Fibroblast of lung (primary cell): ENCODE measurements at regions not wholly inside any gene's neighbourhood (a gene's known extent, or its start where the extent isn't known, plus 50 kb on each side); places are given as distances from the start of the nearest gene placed in this dataset.

Source experiments
- DNase-seq, 2 donors: peaks; one replicate each; pipeline versions ENCODE4 v3.0.0 to v3.0.0-alpha.2; 2010; ENCODE audit warnings: low read depth in 2 of 2
- H2AFZ ChIP-seq: 2 replicates; pipeline ENCODE4 v1.5.1; 2012; ENCODE audit warnings: low read length, control low read depth, inconsistent platforms
- H3K27ac ChIP-seq: 2 replicates; pipeline ENCODE4 v1.5.1; 2011; ENCODE audit warnings: low read length, control low read depth; ENCODE audit not compliant: insufficient read depth
- H3K27me3 ChIP-seq: 2 replicates; pipeline ENCODE4 v1.5.1; 2011; ENCODE audit warnings: mild to moderate bottlenecking, low read length; ENCODE audit not compliant: control insufficient read depth, insufficient read depth
- H3K36me3 ChIP-seq: 2 replicates; pipeline ENCODE4 v1.5.1; 2011; ENCODE audit warnings: low read length; ENCODE audit not compliant: control insufficient read depth, insufficient read depth
- H3K4me1 ChIP-seq: 2 replicates; pipeline ENCODE4 v1.5.1; 2011; ENCODE audit warnings: low read length; ENCODE audit not compliant: control insufficient read depth, insufficient read depth; ENCODE audit errors: extremely low read depth
- H3K4me2 ChIP-seq: 2 replicates; pipeline ENCODE4 v1.5.1; 2011; ENCODE audit warnings: low read length, control low read depth; ENCODE audit not compliant: insufficient read depth; ENCODE audit errors: extremely low read depth
- H3K4me3 ChIP-seq, 4 experiments: fragments of 200-600 bp in 1 of 4; sonication (generic) in 1 of 4; replicated peaks in 1 of 4; 2 replicates each; pipeline ENCODE4 v1.5.1; 2011 to 2016; ENCODE audit warnings: low read length in 4 of 4, low read depth in 3 of 4, mild to moderate bottlenecking in 3 of 4, control low read depth in 2 of 4, inconsistent platforms in 1 of 4, mixed read lengths in 1 of 4; ENCODE audit not compliant: insufficient read depth in 1 of 4; ENCODE audit errors: control extremely low read depth in 1 of 4
- H3K79me2 ChIP-seq: 2 replicates; pipeline ENCODE4 v1.5.1; 2012; ENCODE audit warnings: mild to moderate bottlenecking, low read length, inconsistent platforms; ENCODE audit not compliant: control insufficient read depth, insufficient read depth
- H3K9ac ChIP-seq: 2 replicates; pipeline ENCODE4 v1.5.1; 2011; ENCODE audit warnings: mild to moderate bottlenecking, low read length, control low read depth; ENCODE audit not compliant: insufficient read depth
- H3K9me3 ChIP-seq: 2 replicates; pipeline ENCODE4 v1.5.1; 2012; ENCODE audit warnings: low read depth, low read length; ENCODE audit not compliant: control insufficient read depth, insufficient read depth
- H4K20me1 ChIP-seq: 2 replicates; pipeline ENCODE4 v1.5.1; 2011; ENCODE audit warnings: low read length; ENCODE audit not compliant: control insufficient read depth, insufficient read depth; ENCODE audit errors: extremely low read depth
- CTCF ChIP-seq, 2 donors: IDR thresholded peaks in 1 of 2; conservative IDR thresholded peaks in 1 of 2; 1 replicate in 1 of 2; 2 replicates in 1 of 2; pipeline ENCODE4 v1.5.1; 2011 to 2012; ENCODE audit warnings: low read length in 2 of 2, control low read depth in 1 of 2, inconsistent platforms in 1 of 2, low read depth in 1 of 2, mild to moderate bottlenecking in 1 of 2
- EZH2 ChIP-seq: IDR thresholded peaks from 2 replicates; pipeline ENCODE4 v1.5.1; 2012; ENCODE audit warnings: low read length, control low read depth, mild to moderate bottlenecking; ENCODE audit errors: missing control alignments

- H3K9me3 ChIP-seq, result no peaks in the 10 kb centered on the region
- no peak overlapping the region for H3K27ac ChIP-seq
- H3K4me2 ChIP-seq, result no peak overlapping the region
- no peak overlapping the region for H3K4me3 ChIP-seq
- H3K4me1 ChIP-seq, result no peaks in the 10 kb centered on the region
- H3K36me3 ChIP-seq, result no peaks in the 10 kb centered on the region
- no peaks in the 10 kb centered on the region for H3K79me2 ChIP-seq
- no peaks in the 10 kb centered on the region for H4K20me1 ChIP-seq
- no peak overlapping the region for H3K9ac ChIP-seq
- DNase-seq, result no peak
- TF ChIP-seq CTCF (conservative IDR thresholded peaks at IDR 0.05 in 1 of 2, IDR thresholded peaks at IDR 0.05 in 1 of 2; ENCODE audit: low read depth in 1 of 2, low read length in 2 of 2) (no peak), EZH2 (no peak)
- H3K27me3 ChIP-seq, result no peaks in the 10 kb centered on the region
- no peak overlapping the region for H2AFZ ChIP-seq
These were observed 221.0 kb downstream of the ADAM29 start for GRCh38 chr4:175139205-175139604.

- H3K4me2 ChIP-seq, result no peak overlapping the region
- no peaks in the 10 kb centered on the region for H4K20me1 ChIP-seq
- no peak overlapping the region for H2AFZ ChIP-seq
- no peak overlapping the region for H3K4me3 ChIP-seq
- no peaks in the 10 kb centered on the region for H3K79me2 ChIP-seq
- no peaks in the 10 kb centered on the region for H3K4me1 ChIP-seq
- no peaks in the 10 kb centered on the region for H3K27me3 ChIP-seq
- no peaks in the 10 kb centered on the region for H3K9me3 ChIP-seq
- H3K27ac ChIP-seq, result no peak overlapping the region
- no peak overlapping the region for H3K9ac ChIP-seq
- TF ChIP-seq CTCF (conservative IDR thresholded peaks at IDR 0.05 in 1 of 2, IDR thresholded peaks at IDR 0.05 in 1 of 2; ENCODE audit: low read depth in 1 of 2, low read length in 2 of 2), result no peak
- TF ChIP-seq EZH2, result no peak
- no peaks in the 10 kb centered on the region for H3K36me3 ChIP-seq
- DNase-seq, result no peak
These were observed 225.0 kb downstream of the ADAM29 start for GRCh38 chr4:175143116-175143515.

- Histone ChIP-seq H3K9me3 (no peaks in the 10 kb centered on the region), H3K4me1 (no peaks in the 10 kb centered on the region)
- DNase-seq, result no peak
These were observed 228.6 kb downstream of the ADAM29 start for GRCh38 chr4:175146799-175147198.

More at GRCh38 chr4:175146799-175147198, 228.6 kb downstream of the ADAM29 start:
- Histone ChIP-seq H3K9ac (no peak overlapping the region), H3K27me3 (no peaks in the 10 kb centered on the region), H3K4me2 (no peak overlapping the region), H3K36me3 (no peaks in the 10 kb centered on the region), H4K20me1 (no peaks in the 10 kb centered on the region), H3K79me2 (no peaks in the 10 kb centered on the region), H3K4me3 (no peak overlapping the region), H2AFZ (no peak overlapping the region), H3K27ac (no peak overlapping the region)
- TF ChIP-seq EZH2 (no peak), CTCF (conservative IDR thresholded peaks at IDR 0.05 in 1 of 2, IDR thresholded peaks at IDR 0.05 in 1 of 2; ENCODE audit: low read depth in 1 of 2, low read length in 2 of 2) (no peak)
